H1 (cell line): ENCODE measurements at regions not wholly inside any gene's neighbourhood (a gene's known extent, or its start where the extent isn't known, plus 50 kb on each side); places are given as distances from the start of the nearest gene placed in this dataset.

ENCODE experiments used
- CTCF ChIA-PET: fragments of 300-600 bp; sonication (Branson Sonifier 250); formaldehyde crosslinking; loops from one replicate; lab custom pipeline; 2021; ENCODE audit not compliant: partially characterized antibody; lab: Charles Lee
- POLR2A ChIA-PET: fragments of 300-600 bp; sonication (Branson Sonifier 250); formaldehyde crosslinking; loops from one replicate; lab custom pipeline; 2021; ENCODE audit warnings: inconsistent platforms; ENCODE audit not compliant: partially characterized antibody; lab: Charles Lee
- DNase-seq, 2 experiments: peaks; one replicate each; pipeline versions ENCODE4 v3.0.0 to v3.0.0-alpha.2; 2010 to 2022; ENCODE audit warnings: low spot score in 2 of 2, low read depth in 1 of 2, mixed read lengths in 1 of 2
- FAIRE-seq: peaks from 2 replicates; lab custom pipeline; 2011; peaks lifted over from hg19 to GRCh38; lab: Jason Lieb, UNC
- H2AFZ ChIP-seq: 2 replicates; pipeline ENCODE4 v1.8.1; 2012; ENCODE audit warnings: low read length, inconsistent platforms
- H2AK5ac ChIP-seq: 2 replicates; pipeline ENCODE4 v1.6.1; 2013; ENCODE audit warnings: low read depth, low read length
- H2BK120ac ChIP-seq: replicated peaks from 2 replicates; pipeline ENCODE3; 2013; ENCODE audit warnings: low read depth, low read length, inconsistent platforms
- H2BK12ac ChIP-seq: 2 replicates; pipeline ENCODE4 v1.6.1; 2013; ENCODE audit warnings: low read depth, low read length
- H2BK15ac ChIP-seq: 2 replicates; pipeline ENCODE4 v1.6.1; 2013; ENCODE audit warnings: low read length
- H2BK20ac ChIP-seq: 2 replicates; pipeline ENCODE4 v1.6.1; 2013; ENCODE audit warnings: low read length
- H2BK5ac ChIP-seq: 2 replicates; pipeline ENCODE4 v1.6.1; 2013; ENCODE audit warnings: low read depth, low read length
- H3K14ac ChIP-seq: 2 replicates; pipeline ENCODE4 v1.6.1; 2013; ENCODE audit warnings: inconsistent platforms; ENCODE audit not compliant: insufficient read length
- H3K18ac ChIP-seq: 2 replicates; pipeline ENCODE4 v1.6.1; 2013; ENCODE audit warnings: low read length; ENCODE audit errors: extremely low read depth
- H3K23ac ChIP-seq: 2 replicates; pipeline ENCODE4 v1.6.1; 2013; ENCODE audit warnings: inconsistent platforms; ENCODE audit not compliant: insufficient read length
- H3K23me2 ChIP-seq: 2 replicates; pipeline ENCODE4 v1.6.1; 2013; ENCODE audit warnings: low read depth, low read length
- H3K27ac ChIP-seq: 2 replicates; pipeline ENCODE4 v1.6.1; 2011; ENCODE audit warnings: low read depth, low read length, inconsistent platforms
- H3K27me3 ChIP-seq, 4 experiments: replicated peaks in 1 of 4; 1 replicate in 1 of 4; 2 replicates in 3 of 4; pipeline versions ENCODE4 v1.6.1 to v1.8.1; 2011 to 2013; ENCODE audit warnings: low read length in 3 of 4, mild to moderate bottlenecking in 3 of 4, inconsistent platforms in 2 of 4, mixed read lengths in 2 of 4, moderate library complexity in 1 of 4; ENCODE audit not compliant: control insufficient read depth in 3 of 4, insufficient read depth in 3 of 4; ENCODE audit errors: extremely low read depth in 1 of 4
- H3K36me3 ChIP-seq, 4 experiments: 2 replicates each; pipeline versions ENCODE4 v1.6.1 to v1.8.1; 2011 to 2013; ENCODE audit warnings: mild to moderate bottlenecking in 4 of 4, low read length in 3 of 4, moderate library complexity in 2 of 4, control low read depth in 1 of 4, inconsistent platforms in 1 of 4; ENCODE audit not compliant: insufficient read depth in 4 of 4, control insufficient read depth in 2 of 4
- H3K4ac ChIP-seq: replicated peaks from 2 replicates; pipeline ENCODE3; 2013; ENCODE audit warnings: low read length, low read depth, mixed read lengths, inconsistent platforms; ENCODE audit not compliant: insufficient read length
- H3K4me1 ChIP-seq, 4 experiments: replicated peaks in 1 of 4; 1 replicate in 1 of 4; 2 replicates in 3 of 4; pipeline versions ENCODE4 v1.6.1 to v1.8.1; 2011 to 2013; ENCODE audit warnings: low read length in 3 of 4, inconsistent platforms in 2 of 4, mixed read lengths in 1 of 4; ENCODE audit not compliant: insufficient read depth in 4 of 4, control insufficient read depth in 3 of 4
- H3K4me2 ChIP-seq, 2 experiments: 2 replicates each; pipeline versions ENCODE4 v1.6.1 to v1.8.1; 2011 to 2013; ENCODE audit warnings: low read depth in 2 of 2, low read length in 2 of 2, control low read depth in 1 of 2, inconsistent platforms in 1 of 2, mild to moderate bottlenecking in 1 of 2; ENCODE audit not compliant: insufficient read depth in 1 of 2
- H3K4me3 ChIP-seq, 4 experiments: fragments of 200-600, 300-600 bp in 1 of 4; sonication (generic), shearing (Covaris generic), sonication (Bioruptor Twin) in 1 of 4; 2 replicates each; pipeline versions ENCODE4 v1.5.1 to v1.8.1; 2011 to 2016; ENCODE audit warnings: low read length in 4 of 4, low read depth in 3 of 4, control low read depth in 2 of 4, inconsistent platforms in 2 of 4, mild to moderate bottlenecking in 2 of 4, mixed read lengths in 1 of 4, moderate library complexity in 1 of 4; ENCODE audit not compliant: insufficient read depth in 2 of 4; ENCODE audit errors: extremely low read depth in 1 of 4
- H3K56ac ChIP-seq: replicated peaks from 2 replicates; pipeline ENCODE3; 2013; ENCODE audit warnings: low read depth, mild to moderate bottlenecking, mixed read lengths, low read length, inconsistent platforms; ENCODE audit not compliant: insufficient read length
- H3K79me1 ChIP-seq: 2 replicates; pipeline ENCODE4 v1.6.1; 2013; ENCODE audit warnings: low read depth, low read length, control low read depth
- H3K79me2 ChIP-seq, 2 experiments: 2 replicates each; pipeline versions ENCODE4 v1.6.1 to v1.8.1; 2012 to 2013; ENCODE audit warnings: low read length in 2 of 2, mild to moderate bottlenecking in 2 of 2, inconsistent platforms in 1 of 2; ENCODE audit not compliant: insufficient read depth in 2 of 2, control insufficient read depth in 1 of 2
- H3K9ac ChIP-seq, 4 experiments: replicated peaks in 1 of 4; 1 replicate in 1 of 4; 2 replicates in 3 of 4; pipeline versions ENCODE4 v1.6.1 to v1.8.1; 2011 to 2013; ENCODE audit warnings: low read depth in 3 of 4, low read length in 3 of 4, control low read depth in 2 of 4, mild to moderate bottlenecking in 2 of 4, moderate library complexity in 2 of 4, inconsistent platforms in 1 of 4; ENCODE audit errors: extremely low read depth in 1 of 4
- H3K9me3 ChIP-seq, 2 experiments: 2 replicates each; pipeline versions ENCODE4 v1.6.1 to v1.8.1; 2012 to 2013; ENCODE audit warnings: mild to moderate bottlenecking in 2 of 2, moderate library complexity in 2 of 2, control low read depth in 1 of 2, inconsistent platforms in 1 of 2, low read depth in 1 of 2, low read length in 1 of 2, mixed read lengths in 1 of 2; ENCODE audit not compliant: insufficient read depth in 2 of 2
- H4K20me1 ChIP-seq, 2 experiments: replicated peaks in 1 of 2; 2 replicates each; pipeline versions ENCODE3 to v1.8.1; 2011 to 2013; ENCODE audit warnings: inconsistent platforms in 2 of 2, low read length in 2 of 2, mild to moderate bottlenecking in 1 of 2; ENCODE audit not compliant: insufficient read depth in 2 of 2, control insufficient read depth in 1 of 2
- H4K5ac ChIP-seq: 2 replicates; pipeline ENCODE4 v1.6.1; 2013; ENCODE audit warnings: low read length, low read depth, mixed read lengths, inconsistent platforms; ENCODE audit not compliant: insufficient read length
- H4K8ac ChIP-seq: 2 replicates; pipeline ENCODE4 v1.8.0; 2013; ENCODE audit warnings: mild to moderate bottlenecking, moderate library complexity, low read length, inconsistent platforms; ENCODE audit not compliant: insufficient read depth; ENCODE audit errors: extremely low read depth
- H4K91ac ChIP-seq: replicated peaks from 2 replicates; pipeline ENCODE3; 2013; ENCODE audit warnings: low read length, mixed read lengths, inconsistent platforms; ENCODE audit not compliant: insufficient read length
- NANOG ChIP-seq: IDR thresholded peaks from 2 replicates; pipeline ENCODE4 v1.6.1; 2011; ENCODE audit warnings: low read length, low read depth, mild to moderate bottlenecking, inconsistent platforms; ENCODE audit not compliant: insufficient read depth, poor library complexity, severe bottlenecking
- WGBS, 2 experiments: shearing (Covaris generic) in 1 of 2; methylation state at CpG; one replicate each; pipeline versions ENCODE4 v1.1.6 to v1.1.7; 2013 to 2015; ENCODE audit warnings: low lambda C conversion rate in 2 of 2, mixed read lengths in 2 of 2, inconsistent platforms in 1 of 2, low coverage in 1 of 2, missing lambda C conversion rate in 1 of 2; ENCODE audit not compliant: insufficient replicate concordance in 2 of 2, insufficient coverage in 1 of 2, insufficient read length in 1 of 2; ENCODE audit errors: extremely low coverage in 1 of 2, missing lambda C conversion rate in 1 of 2; 5-methylcytosine and 5-hydroxymethylcytosine counted together
- TF ChIP-seq, protein P1 (sequence below): IDR thresholded peaks from 2 replicates; pipeline ENCODE4 v1.6.1; 2012; ENCODE audit warnings: inconsistent platforms

DNA sequence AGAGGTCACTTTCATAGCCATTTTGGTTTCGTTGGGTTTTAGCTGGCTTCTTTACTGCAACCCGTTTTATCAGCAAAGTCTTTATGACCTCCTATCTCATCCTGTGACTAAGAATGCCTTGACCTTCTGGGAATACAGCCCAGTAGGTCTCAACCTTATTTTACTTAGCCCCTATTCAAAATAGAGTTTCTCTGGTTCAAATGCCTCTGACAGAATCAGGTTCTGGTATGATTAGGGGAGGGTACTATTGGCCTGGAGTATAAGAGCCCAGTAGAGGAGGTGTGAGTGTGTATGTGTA lies 95.4 kb upstream of the RAB40AL start:
- CTCF ChIA-PET: interaction anchor here (1.1 to 1.3 kb wide), 2 partner anchors 18 to 70 kb away, joined by 3 to 4 read pairs; no protein-coding TSS in a partner anchor
- Histone ChIP-seq H2AFZ (no peak overlapping the region), H3K56ac (no peak overlapping the region), H3K4me3 (no peak overlapping the region), H4K91ac (no peak overlapping the region), H3K4ac (no peak overlapping the region), H3K36me3 (peaks cover 0 to 2% (median 0%) of the 10 kb centered on the region in 4 experiments; a peak in 1 of 8 replicates), H3K27me3 (no peaks in the 10 kb centered on the region), H3K23ac (no peak overlapping the region), H3K18ac (no peak overlapping the region), H2BK5ac (no peak overlapping the region), H4K20me1 (no peaks in the 10 kb centered on the region), H3K4me1 (no peaks in the 10 kb centered on the region), H3K27ac (no peak overlapping the region), H2AK5ac (no peak overlapping the region), H3K79me2 (no peaks in the 10 kb centered on the region), H3K9me3 (no peaks in the 10 kb centered on the region), H3K4me2 (no peak overlapping the region), H3K14ac (no peak overlapping the region), H3K79me1 (no peaks in the 10 kb centered on the region), H3K23me2 (no peaks in the 10 kb centered on the region), H2BK15ac (no peak overlapping the region), H4K5ac (no peak overlapping the region), H2BK20ac (no peak overlapping the region), H2BK120ac (no peak overlapping the region), H4K8ac (no peak overlapping the region), H2BK12ac (no peak overlapping the region), H3K9ac (no peak overlapping the region)
- FAIRE-seq (no peak), DNase-seq (no peak)
- POLR2A ChIA-PET: no interaction called here
- 83% methylated on average over 2 of the region's 2 CpGs; no CpG with 5 or more reads in 1 of the 2 experiments for whole genome bisulfite sequencing, 2 experiments
- no peak for TF ChIP-seq NANOG
- TF ChIP-seq, protein P1, sequence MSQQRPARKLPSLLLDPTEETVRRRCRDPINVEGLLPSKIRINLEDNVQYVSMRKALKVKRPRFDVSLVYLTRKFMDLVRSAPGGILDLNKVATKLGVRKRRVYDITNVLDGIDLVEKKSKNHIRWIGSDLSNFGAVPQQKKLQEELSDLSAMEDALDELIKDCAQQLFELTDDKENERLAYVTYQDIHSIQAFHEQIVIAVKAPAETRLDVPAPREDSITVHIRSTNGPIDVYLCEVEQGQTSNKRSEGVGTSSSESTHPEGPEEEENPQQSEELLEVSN: no peak
